ENCODE measurements at regions not wholly inside any gene's neighbourhood (a gene's known extent, or its start where the extent isn't known, plus 50 kb on each side); places are given as distances from the start of the nearest gene placed in this dataset.

DNA sequence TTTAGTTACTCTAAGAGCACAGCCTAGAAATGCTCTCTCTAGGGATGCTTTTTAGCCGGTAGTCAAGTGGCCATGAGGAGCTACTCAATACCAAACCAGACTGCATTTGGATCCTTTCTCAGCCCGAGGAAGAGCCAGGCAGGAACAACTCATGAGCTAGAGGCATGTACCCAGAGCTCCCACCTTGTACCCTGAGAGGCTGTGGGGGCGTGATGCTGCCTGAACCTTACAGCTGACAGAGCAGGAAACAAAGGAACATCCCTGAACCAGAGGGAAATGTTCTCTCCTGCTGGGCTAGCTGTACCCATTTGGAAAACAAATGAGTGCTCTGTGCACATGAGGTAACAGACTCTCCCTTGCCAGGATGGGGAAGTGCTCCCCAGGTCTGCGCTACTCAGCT, 131.6 kb downstream of the OSR1 start (continued):
- TF ChIP-seq, protein P1, sequence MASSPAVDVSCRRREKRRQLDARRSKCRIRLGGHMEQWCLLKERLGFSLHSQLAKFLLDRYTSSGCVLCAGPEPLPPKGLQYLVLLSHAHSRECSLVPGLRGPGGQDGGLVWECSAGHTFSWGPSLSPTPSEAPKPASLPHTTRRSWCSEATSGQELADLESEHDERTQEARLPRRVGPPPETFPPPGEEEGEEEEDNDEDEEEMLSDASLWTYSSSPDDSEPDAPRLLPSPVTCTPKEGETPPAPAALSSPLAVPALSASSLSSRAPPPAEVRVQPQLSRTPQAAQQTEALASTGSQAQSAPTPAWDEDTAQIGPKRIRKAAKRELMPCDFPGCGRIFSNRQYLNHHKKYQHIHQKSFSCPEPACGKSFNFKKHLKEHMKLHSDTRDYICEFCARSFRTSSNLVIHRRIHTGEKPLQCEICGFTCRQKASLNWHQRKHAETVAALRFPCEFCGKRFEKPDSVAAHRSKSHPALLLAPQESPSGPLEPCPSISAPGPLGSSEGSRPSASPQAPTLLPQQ (tag by site-specific recombination; IDR thresholded peaks at IDR 0.05) = no peak
- TF ChIP-seq ZNF391 (tag by site-specific recombination; IDR thresholded peaks at IDR 0.05; ENCODE audit: borderline replicate concordance, low read depth) = no peak

DNA sequence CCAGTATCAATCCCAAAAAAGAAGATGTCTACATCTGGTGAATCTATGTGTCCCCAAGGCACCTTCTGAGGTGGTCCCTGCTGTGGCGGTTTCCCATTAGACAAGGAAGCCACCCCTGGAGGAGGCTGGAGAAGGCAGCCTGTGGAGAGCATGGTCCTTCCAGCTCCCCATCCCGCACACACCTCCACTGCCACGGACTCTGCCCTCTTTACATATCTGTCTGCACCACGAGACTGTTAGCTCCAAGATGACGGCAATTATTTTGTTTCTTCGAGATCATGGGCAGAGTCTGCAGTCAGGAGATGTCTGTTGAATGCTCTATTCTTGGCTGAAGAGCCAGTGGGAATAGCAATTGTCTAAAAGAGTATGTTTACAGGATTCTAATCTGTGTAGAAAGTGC, 132.0 kb downstream of the OSR1 start:
- Histone ChIP-seq H3K4me3 (ENCODE audit: low read depth, low read length) (no peak overlapping the region), H3K36me3 (ENCODE audit: control insufficient read depth in 2 of 2, insufficient read depth in 1 of 2, low read length in 2 of 2) (no peaks in the 10 kb centered on the region), H3K9me3 (ENCODE audit: control insufficient read depth, insufficient read depth, low read depth, low read length) (no peaks in the 10 kb centered on the region), H3K27ac (ENCODE audit: extremely low read depth, low read depth, low read length) (no peak overlapping the region), H3K4me1 (ENCODE audit: control insufficient read depth, insufficient read depth, low read length) (peaks cover 9% of the 10 kb centered on the region)
- no peak for TF ChIP-seq ZNF560 (tag by site-specific recombination; IDR thresholded peaks at IDR 0.05; ENCODE audit: borderline replicate concordance)
- no peak for TF ChIP-seq ZNF133 (tag by site-specific recombination; IDR thresholded peaks at IDR 0.05)
- POLR2A ChIA-PET = no interaction called here
- CTCF ChIA-PET = interaction anchor here (0.7 to 0.9 kb wide), 2 partner anchors 8 kb away, joined by 3 to 4 read pairs; no protein-coding TSS in a partner anchor

- TF ChIP-seq ZNF140 (tag by site-specific recombination; IDR thresholded peaks at IDR 0.05) = no peak
- TF ChIP-seq, protein P2, sequence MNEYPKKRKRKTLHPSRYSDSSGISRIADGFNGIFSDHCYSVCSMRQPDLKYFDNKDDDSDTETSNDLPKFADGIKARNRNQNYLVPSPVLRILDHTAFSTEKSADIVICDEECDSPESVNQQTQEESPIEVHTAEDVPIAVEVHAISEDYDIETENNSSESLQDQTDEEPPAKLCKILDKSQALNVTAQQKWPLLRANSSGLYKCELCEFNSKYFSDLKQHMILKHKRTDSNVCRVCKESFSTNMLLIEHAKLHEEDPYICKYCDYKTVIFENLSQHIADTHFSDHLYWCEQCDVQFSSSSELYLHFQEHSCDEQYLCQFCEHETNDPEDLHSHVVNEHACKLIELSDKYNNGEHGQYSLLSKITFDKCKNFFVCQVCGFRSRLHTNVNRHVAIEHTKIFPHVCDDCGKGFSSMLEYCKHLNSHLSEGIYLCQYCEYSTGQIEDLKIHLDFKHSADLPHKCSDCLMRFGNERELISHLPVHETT (tag by site-specific recombination; IDR thresholded peaks at IDR 0.05) = no peak
- no peak for TF ChIP-seq ZFP41 (tag by site-specific recombination; IDR thresholded peaks at IDR 0.05; ENCODE audit: borderline replicate concordance)
- TF ChIP-seq ZBTB11 (tag by site-specific recombination; conservative IDR thresholded peaks at IDR 0.05; ENCODE audit: low read depth) = no peak
- TF ChIP-seq, protein P3, sequence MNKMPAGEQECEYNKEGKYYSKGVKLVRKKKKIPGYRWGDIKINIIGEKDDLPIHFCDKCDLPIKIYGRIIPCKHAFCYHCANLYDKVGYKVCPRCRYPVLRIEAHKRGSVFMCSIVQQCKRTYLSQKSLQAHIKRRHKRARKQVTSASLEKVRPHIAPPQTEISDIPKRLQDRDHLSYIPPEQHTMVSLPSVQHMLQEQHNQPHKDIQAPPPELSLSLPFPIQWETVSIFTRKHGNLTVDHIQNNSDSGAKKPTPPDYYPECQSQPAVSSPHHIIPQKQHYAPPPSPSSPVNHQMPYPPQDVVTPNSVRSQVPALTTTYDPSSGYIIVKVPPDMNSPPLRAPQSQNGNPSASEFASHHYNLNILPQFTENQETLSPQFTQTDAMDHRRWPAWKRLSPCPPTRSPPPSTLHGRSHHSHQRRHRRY (tag by site-specific recombination; IDR thresholded peaks at IDR 0.05) = no peak
- no peak for TF ChIP-seq ZNF664 (tag by site-specific recombination; IDR thresholded peaks at IDR 0.05)
- TF ChIP-seq ZBTB20 (tag by site-specific recombination; IDR thresholded peaks at IDR 0.05) = no peak
- no peak for TF ChIP-seq SETDB1 (IDR thresholded peaks at IDR 0.05; ENCODE audit: insufficient read length, low read length)
- no peak for TF ChIP-seq HOXD13 (CRISPR knock-in tag; IDR thresholded peaks at IDR 0.05; ENCODE audit: borderline replicate concordance)
- TF ChIP-seq KLF16 (tag by site-specific recombination; IDR thresholded peaks at IDR 0.05) = no peak
- TF ChIP-seq ZNF221 (tag by site-specific recombination; IDR thresholded peaks at IDR 0.05; ENCODE audit: borderline replicate concordance) = no peak
- Histone ChIP-seq H3K36me3 (ENCODE audit: control insufficient read depth in 2 of 2, insufficient read depth in 1 of 2, low read length in 2 of 2) (no peaks in the 10 kb centered on the region), H3K9me3 (ENCODE audit: control insufficient read depth, insufficient read depth, low read depth, low read length) (no peaks in the 10 kb centered on the region), H3K4me3 (ENCODE audit: low read depth, low read length) (no peak overlapping the region), H3K4me1 (ENCODE audit: control insufficient read depth, insufficient read depth, low read length) (peaks cover 9% of the 10 kb centered on the region), H3K27ac (ENCODE audit: extremely low read depth, low read depth, low read length) (no peak overlapping the region)
- CTCF ChIA-PET = no interaction called here
- POLR2A ChIA-PET = no interaction called here
Observed at GRCh38 chr2:19225931-19226330, 132.5 kb downstream of the OSR1 start.

Measured in HEK293 (cell line).